GM21825 (cell line): ENCODE measurements at regions not wholly inside any gene's neighbourhood (a gene's known extent, or its start where the extent isn't known, plus 50 kb on each side); places are given as distances from the start of the nearest gene placed in this dataset.
"Not testable (repeated sequence)": the region's sequence is repeated elsewhere in the genome, so short reads cannot be mapped to it uniquely, and the experiment has no call there.

Experiments
- ATAC-seq: cut with Tn5 transposase; IDR thresholded peaks from one replicate; pipeline ENCODE4 v1.9.1; 2021; ENCODE audit warnings: mild to moderate bottlenecking, moderate library complexity; ENCODE audit not compliant: unreplicated experiment

DNA sequence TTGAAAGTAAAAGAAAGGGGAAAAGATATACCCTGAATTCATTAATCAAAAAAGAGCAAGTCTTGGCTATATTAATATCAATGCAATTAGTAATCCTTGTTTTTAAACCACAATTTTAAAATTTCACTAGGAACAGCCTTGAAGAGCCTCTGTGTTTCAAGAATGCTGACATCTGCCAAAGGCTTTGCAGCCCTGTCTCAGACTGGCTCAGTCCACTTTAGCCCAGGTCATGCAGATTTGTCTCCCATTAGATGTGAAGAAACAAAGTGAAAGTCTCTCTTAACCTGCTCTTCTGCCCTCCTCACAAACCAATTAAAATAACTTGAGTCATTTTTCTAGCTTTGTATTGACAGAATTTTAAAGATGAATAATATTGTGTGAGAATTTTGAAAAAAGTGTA lies 102.7 kb upstream of the CARMIL1 start:
- ATAC-seq = no peak

DNA sequence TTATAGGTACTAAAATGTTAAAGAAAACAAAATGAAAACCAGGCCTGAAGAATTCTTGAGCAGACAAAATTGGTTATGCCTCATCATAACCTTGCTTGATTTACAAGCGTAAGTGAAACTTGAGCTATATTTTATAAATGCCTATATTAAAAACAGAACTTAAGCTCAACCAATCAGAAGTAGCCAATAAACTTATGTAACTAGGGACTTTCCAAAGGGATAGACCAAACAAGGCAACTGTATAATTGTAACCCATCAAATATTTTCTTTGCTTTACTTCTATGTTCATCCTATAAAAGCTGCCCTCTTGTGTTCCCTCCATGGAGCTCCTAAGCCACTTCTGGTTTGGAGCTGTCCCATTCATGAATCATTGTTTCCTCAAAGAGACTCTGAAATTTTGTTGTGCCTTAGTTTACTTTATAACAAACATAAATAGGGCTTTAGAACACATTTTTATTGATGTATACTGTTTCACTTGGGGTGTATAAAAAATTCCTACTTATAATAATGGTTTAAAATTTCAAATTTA lies 101.6 kb upstream of the CARMIL1 start:
- no peak for ATAC-seq

GRCh38 chr6:25178336-25179035 lies 100.7 kb upstream of the CARMIL1 start:
- no peak for ATAC-seq

GRCh38 chr6:25179051-25179778 lies 100.0 kb upstream of the CARMIL1 start:
- no peak for ATAC-seq

GRCh38 chr6:25180630-25181349 lies 98.4 kb upstream of the CARMIL1 start:
- no peak for ATAC-seq

GRCh38 chr6:25181350-25181724 lies 97.8 kb upstream of the CARMIL1 start:
- ATAC-seq = no peak

- ATAC-seq = no peak
These were observed 97.3 kb upstream of the CARMIL1 start for GRCh38 chr6:25181923-25182322.

DNA sequence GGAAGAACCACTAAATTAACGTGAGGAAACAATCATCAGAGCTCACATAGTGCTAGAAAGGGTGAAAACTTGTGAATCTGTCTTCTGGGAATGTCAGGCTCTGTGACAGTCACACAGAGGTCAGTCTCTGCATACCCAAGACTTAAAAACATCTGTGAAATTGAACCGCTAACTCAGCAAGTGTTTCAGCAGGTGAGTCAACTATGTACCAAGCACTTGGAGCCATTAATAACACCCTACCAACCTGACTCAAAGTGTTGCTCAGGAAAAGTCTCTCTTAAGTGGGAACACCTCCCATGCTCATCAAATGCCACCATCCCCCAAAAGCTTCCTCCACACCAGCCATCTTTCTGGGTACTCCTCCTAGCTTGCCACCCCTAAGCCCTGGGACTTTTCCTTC lies 92.3 kb upstream of the CARMIL1 start:
- no peak for ATAC-seq

- no peak for ATAC-seq
These were observed 90.9 kb upstream of the CARMIL1 start for GRCh38 chr6:25188232-25188631.

- ATAC-seq = no peak
These were observed 86.3 kb upstream of the CARMIL1 start for GRCh38 chr6:25192590-25193459.

DNA sequence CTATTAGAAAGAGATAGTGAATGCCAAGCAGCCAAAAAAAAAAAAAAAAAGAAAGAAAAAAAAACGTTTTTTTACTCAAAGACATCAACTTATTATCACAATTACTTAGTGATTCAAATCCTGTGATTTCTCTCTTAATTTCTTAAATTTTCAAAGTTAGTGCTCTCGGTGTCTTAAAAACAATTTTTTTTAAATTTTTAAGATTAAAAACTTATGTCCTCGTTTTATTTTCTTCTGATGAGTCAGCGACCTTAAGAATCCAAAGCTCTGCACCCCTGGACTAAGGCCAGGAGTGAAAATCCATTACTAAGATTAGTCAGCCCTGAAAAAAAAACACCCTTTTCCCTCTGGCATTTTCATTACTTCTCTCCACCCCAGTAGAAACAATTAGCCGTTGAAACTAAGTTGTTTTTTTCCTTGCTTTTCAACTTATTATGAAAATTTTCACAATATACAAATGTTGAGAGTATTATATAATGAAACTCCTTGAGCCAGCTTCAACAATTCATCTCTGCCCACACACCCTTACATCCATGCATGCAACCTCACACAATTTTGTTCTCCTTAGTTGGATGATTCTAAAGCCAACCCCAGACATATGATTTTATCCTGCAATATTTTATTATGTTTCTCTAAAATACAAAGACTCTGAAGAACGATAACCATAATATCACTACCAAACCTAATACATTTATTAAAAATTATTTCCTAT lies 85.6 kb upstream of the CARMIL1 start:
- no peak for ATAC-seq

DNA sequence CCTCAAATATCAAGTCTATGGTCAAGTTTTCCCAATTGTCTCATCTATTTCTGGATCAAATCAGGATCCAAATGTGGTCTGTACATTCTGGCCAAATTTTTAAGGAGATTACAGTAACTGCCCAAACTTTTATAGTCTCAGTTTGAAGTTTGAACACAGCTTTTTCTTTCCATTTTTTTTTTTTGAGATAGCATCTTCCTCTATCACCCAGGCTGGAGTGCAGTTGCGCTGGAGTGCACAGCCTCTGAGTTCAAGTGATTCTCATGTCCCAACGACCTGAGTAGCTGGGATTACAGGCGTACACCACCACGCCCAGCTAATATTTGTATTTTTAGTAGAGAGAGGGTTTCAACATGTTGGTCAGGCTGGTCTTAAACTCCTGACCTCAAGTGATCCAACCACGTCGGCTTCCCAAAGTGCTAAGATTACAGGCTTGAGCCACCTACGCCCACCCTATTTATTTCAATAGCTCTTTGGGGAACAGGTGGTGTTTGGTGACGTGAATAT lies 84.9 kb upstream of the CARMIL1 start:
- no peak for ATAC-seq

DNA sequence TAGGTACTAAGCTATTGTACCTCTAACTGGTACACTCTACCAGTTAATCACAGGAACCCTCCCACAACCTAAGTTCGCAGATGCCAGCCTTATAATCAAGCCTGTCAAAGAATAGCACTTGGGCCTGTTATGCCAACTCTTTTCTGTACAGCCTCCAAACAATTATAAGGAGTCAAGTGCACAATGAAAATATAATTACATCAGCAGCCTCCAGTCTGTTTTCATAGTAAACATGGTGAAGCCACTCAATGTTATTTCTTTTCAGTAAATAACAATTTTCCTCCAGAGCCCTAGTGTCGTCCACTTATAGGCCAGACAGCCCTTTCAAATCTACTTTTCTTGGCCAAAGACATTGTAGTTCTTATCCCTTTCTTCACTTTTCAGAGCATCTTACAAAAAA lies 82.7 kb upstream of the CARMIL1 start:
- no peak for ATAC-seq

- ATAC-seq = no peak
These were observed 82.1 kb upstream of the CARMIL1 start for GRCh38 chr6:25197111-25197510.

- no peak for ATAC-seq
These were observed 79.6 kb upstream of the CARMIL1 start for GRCh38 chr6:25199544-25199943.

DNA sequence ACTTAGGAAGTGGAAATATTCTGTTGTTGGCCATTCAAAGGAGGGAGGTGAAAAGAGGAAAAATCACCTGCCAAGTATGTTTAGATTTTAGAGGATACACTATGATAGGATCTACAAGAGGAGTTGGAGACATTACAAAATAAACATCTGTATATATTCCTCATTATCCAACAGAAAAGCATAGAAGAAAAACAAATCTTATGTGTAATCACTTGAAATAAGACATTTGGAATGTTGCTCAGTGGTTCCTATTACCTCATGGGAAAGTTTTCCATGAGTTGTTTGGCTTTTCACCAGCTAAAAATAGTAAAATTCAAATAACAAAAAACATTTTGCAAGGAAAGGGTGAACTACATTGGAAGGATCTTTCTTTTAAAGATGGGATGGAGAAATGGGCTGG lies 76.7 kb upstream of the CARMIL1 start:
- no peak for ATAC-seq

- no peak for ATAC-seq
These were observed 73.5 kb upstream of the CARMIL1 start for GRCh38 chr6:25205629-25206028.

DNA sequence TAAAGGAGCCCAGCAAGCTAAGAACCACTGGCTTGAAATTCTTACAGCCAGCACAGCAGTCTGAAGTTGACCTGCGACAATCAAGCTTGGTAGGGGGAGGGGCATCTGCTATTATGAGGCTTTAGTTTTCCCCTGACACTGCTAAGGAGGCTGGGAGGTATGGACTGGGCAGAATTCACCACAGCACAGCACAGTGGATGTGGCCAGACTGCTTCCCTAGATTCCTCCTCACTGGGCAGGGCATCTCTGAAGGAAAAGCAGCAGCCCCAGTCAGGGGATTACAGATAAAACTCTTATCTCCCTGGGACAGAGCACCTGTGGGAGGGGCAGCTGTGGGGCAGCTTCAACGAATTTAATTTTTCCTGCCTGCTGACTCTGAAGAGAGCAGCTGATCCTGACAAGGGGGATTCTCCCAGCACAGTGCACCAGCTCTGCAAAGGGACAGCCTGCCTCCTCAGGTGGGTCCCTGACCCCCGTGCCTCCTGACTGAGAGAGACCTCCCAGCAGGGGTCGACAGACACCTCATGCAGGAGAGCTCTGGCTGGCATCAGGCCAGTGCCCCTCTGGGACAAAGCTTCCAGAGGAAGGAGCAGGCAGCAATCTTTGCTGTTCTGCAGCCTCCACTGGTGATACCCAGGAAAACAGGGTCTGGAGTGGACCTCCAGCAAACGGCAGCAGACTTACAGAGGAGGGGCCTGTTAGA lies 71.6 kb upstream of the CARMIL1 start:
- ATAC-seq = not testable (repeated sequence)

DNA sequence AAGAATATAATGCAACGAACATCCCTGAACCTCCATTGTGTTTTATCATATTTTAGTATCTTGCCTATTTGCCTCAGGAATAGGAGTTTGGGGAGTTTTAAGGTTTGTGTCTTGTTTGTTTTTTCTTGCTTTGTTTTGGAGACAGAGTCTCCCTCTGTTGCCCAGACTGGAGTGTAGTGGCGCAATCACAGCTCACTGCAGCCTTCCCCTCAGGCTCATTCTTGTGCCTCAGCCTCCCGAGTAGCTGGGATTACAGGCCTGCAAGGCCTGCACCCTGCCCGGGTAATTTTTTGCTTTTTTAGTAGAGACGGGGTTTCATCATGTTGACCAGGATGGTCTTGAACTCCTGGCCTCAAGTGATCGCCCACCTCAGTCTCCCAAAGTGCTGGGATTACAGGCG lies 63.3 kb upstream of the CARMIL1 start:
- ATAC-seq = no peak
